ENCODE measurements at regions not wholly inside any gene's neighbourhood (a gene's known extent, or its start where the extent isn't known, plus 50 kb on each side); places are given as distances from the start of the nearest gene placed in this dataset.

DNA sequence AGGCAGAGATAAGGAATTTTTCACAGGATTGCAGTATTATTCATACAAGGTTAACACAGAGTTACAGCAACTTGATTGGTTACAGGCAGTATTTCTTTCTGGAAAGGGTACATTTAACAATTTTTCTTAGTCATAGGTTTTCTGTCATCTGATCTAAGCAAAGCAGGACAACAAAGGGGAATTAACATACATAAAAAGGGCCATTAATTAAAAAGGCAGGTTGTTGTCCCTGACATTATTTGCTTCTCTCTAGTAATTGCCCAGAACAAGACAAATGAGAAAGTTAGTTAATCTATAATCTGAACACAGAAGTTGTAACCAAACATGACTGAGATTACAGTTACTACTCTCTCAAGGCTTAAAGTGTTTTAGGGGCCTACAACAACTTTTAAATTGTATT is 291.4 kb upstream of the LRRTM4 start:
- DNase-seq (no peak), ATAC-seq (no peak)
- no peaks in the 10 kb centered on the region for H3K27me3 Mint-ChIP-seq
- H3K4me3 Mint-ChIP-seq: no peak overlapping the region
- no peaks in the 10 kb centered on the region for H3K36me3 Mint-ChIP-seq (ENCODE audit: low read depth)
- no peaks in the 10 kb centered on the region for H3K4me1 Mint-ChIP-seq
- H3K9me3 Mint-ChIP-seq (ENCODE audit: low read depth): peaks cover 14% of the 10 kb centered on the region
- ChIA-PET POLR2A (no interaction called here), CTCF (no interaction called here)
- H3K27ac Mint-ChIP-seq: no peak overlapping the region
- intact Hi-C loops (cut with DNase I, micrococcal nuclease): no loop called here

DNA sequence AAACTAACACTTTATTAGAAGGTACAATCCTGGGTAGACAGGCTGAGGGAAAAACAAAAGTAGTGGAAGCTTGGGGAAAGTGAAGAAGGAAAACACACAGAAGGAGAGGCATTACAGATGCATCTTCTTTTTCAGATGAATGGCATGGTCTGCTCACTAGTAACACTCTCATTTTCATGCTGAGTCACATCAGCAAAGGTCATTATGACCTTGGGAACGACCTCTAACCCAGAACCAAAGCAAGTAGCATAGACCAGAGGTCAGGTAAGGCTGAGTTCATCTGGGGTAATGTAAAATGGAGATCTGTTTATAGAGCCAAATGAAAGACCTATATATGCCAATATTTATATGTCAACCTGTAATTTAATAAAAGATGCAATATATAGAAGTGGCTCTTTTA is 294.4 kb upstream of the LRRTM4 start:
- CTCF ChIA-PET: no interaction called here
- Mint-ChIP-seq H3K27me3 (no peaks in the 10 kb centered on the region), H3K4me3 (no peak overlapping the region), H3K4me1 (no peaks in the 10 kb centered on the region), H3K9me3 (ENCODE audit: low read depth) (peaks cover 13% of the 10 kb centered on the region), H3K27ac (no peak overlapping the region), H3K36me3 (ENCODE audit: low read depth) (no peaks in the 10 kb centered on the region)
- no peak for DNase-seq
- intact Hi-C loops (cut with DNase I, micrococcal nuclease): no loop called here
- POLR2A ChIA-PET: interaction anchor here (0.6 kb wide), 1 partner anchor 1061 kb away, joined by 3 read pairs; no protein-coding TSS in a partner anchor
- no peak for ATAC-seq

DNA sequence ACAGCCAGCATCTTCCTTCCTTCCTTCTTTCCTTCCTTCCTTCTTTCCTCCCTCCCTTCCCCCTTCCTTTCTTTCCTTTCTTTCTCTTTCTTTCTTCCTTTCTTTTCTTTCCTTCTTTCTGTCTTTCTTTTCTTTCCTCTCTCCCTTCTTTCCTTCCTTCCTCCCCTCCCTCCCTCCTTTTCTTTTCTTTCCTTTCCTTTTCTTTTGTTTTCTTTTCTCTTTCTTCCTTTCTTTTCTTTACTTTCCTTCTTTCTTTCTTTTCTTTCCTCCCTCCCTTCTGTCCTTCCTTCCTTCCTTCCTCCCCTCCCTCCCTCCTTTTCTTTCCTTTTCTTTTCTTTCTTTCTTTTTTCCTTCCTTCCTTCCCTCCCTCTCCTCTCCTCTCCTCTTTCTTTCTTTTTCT is 296.0 kb upstream of the LRRTM4 start:
- H3K4me1 Mint-ChIP-seq: no peaks in the 10 kb centered on the region
- no peak overlapping the region for H3K27ac Mint-ChIP-seq
- no peak for DNase-seq
- ChIA-PET POLR2A (no interaction called here), CTCF (interaction anchor here (0.6 kb wide), 1 partner anchor 33 kb away, joined by 3 read pairs; no protein-coding TSS in a partner anchor)
- H3K27me3 Mint-ChIP-seq: no peaks in the 10 kb centered on the region
- H3K9me3 Mint-ChIP-seq (ENCODE audit: low read depth): peaks cover 10% of the 10 kb centered on the region
- no peaks in the 10 kb centered on the region for H3K36me3 Mint-ChIP-seq (ENCODE audit: low read depth)
- intact Hi-C loops (cut with DNase I, micrococcal nuclease): no loop called here
- ATAC-seq: no peak
- no peak overlapping the region for H3K4me3 Mint-ChIP-seq

DNA sequence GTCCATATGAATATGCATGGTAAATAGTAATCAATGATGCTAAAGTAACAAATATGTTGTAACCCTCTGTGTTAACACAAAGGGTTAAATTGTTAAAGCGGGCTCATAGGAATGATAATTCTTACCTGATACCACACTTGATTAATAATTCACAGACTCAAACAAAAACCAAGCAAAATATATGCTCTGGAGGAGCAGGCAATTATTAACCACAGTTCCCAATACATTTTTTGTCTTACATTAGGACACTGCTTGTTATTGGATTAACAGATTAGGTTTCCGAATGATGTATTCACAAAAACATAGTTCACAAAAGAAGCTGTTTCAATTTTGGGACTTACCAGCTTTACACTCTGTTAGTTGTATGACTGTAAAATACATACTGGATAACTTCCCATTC is 300.9 kb upstream of the LRRTM4 start:
- Mint-ChIP-seq H3K36me3 (ENCODE audit: low read depth) (no peaks in the 10 kb centered on the region), H3K4me1 (no peaks in the 10 kb centered on the region), H3K27me3 (no peaks in the 10 kb centered on the region), H3K27ac (no peak overlapping the region), H3K4me3 (no peak overlapping the region), H3K9me3 (ENCODE audit: low read depth) (peaks cover 25% of the 10 kb centered on the region)
- CTCF ChIA-PET: no interaction called here
- POLR2A ChIA-PET: no interaction called here
- DNase-seq: no peak
- intact Hi-C loops (cut with DNase I, micrococcal nuclease): no loop called here
- no peak for ATAC-seq

DNA sequence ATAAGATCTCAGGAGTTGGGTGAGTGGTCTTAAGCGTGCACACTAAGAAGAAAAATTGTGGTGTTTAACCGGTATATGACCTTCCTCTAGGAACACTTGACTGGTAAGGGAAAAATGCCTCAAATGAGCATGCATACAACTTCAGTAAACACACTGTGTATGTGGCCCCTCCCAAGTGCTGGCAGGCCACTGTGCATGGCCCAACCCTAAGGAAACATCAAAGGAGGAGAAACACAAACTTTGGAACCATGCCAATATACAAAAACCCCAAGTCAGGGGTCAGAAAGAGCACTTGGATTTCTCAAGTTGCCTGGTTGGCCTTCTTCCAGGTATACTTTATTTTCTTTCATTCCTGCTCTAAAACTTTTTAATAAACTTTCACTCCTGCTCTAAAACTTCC is 308.9 kb upstream of the LRRTM4 start:
- CTCF ChIA-PET: no interaction called here
- Mint-ChIP-seq H3K36me3 (ENCODE audit: low read depth) (no peaks in the 10 kb centered on the region), H3K4me1 (no peaks in the 10 kb centered on the region), H3K27me3 (no peaks in the 10 kb centered on the region), H3K27ac (no peak overlapping the region), H3K4me3 (no peak overlapping the region), H3K9me3 (ENCODE audit: low read depth) (peaks cover 35% of the 10 kb centered on the region)
- POLR2A ChIA-PET: no interaction called here
- intact Hi-C loops (cut with DNase I, micrococcal nuclease): no loop called here
- no peak for DNase-seq
- ATAC-seq: no peak

DNA sequence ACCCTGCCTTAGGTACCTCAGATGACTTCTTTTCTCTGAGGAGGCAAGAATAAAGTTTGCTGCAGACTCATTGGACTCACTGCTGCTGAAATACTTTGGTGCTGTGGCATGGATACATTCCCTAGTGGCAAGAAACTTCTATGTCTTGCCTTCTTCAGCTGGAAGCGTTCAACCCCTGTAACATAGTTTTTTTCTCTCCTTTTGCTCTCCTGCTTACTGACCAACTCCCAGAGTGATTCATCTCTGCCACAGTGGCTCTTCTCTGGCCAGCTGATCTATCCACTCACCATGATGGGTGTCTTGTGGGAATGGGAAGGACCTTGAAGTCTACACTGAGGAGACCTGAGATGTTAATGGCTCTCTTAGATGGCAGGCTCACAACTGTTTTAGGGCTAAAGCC is 309.3 kb upstream of the LRRTM4 start:
- intact Hi-C loops (cut with DNase I, micrococcal nuclease): no loop called here
- Mint-ChIP-seq H3K9me3 (ENCODE audit: low read depth) (peaks cover 37% of the 10 kb centered on the region), H3K4me1 (no peaks in the 10 kb centered on the region), H3K27me3 (no peaks in the 10 kb centered on the region), H3K4me3 (no peak overlapping the region), H3K36me3 (ENCODE audit: low read depth) (no peaks in the 10 kb centered on the region), H3K27ac (no peak overlapping the region)
- ChIA-PET CTCF (no interaction called here), POLR2A (no interaction called here)
- DNase-seq: no peak
- ATAC-seq: no peak

DNA sequence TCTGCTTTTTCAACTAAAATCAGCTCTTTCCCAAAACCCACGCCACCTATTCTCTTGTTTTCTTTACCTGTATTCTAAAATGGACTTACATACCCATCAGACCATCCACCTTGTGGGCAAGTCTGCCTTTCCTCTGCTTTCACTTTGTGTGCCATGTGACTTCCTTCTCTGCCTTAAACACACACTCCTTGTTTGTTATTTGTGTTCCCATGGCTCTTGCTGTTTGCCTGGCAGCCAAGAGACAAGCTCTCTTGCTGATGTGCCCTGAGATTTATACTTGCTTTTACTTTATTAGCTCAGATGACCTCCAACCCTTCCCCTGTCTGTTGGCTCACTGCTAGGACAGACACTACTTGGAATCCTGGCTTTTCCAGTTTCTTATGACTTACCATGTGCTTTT is 309.7 kb upstream of the LRRTM4 start:
- ChIA-PET CTCF (no interaction called here), POLR2A (no interaction called here)
- H3K4me1 Mint-ChIP-seq: no peaks in the 10 kb centered on the region
- peaks cover 33% of the 10 kb centered on the region for H3K9me3 Mint-ChIP-seq (ENCODE audit: low read depth)
- no peaks in the 10 kb centered on the region for H3K27me3 Mint-ChIP-seq
- intact Hi-C loops (cut with DNase I, micrococcal nuclease): no loop called here
- no peak overlapping the region for H3K27ac Mint-ChIP-seq
- H3K4me3 Mint-ChIP-seq: no peak overlapping the region
- H3K36me3 Mint-ChIP-seq (ENCODE audit: low read depth): no peaks in the 10 kb centered on the region
- ATAC-seq (no peak), DNase-seq (no peak)

DNA sequence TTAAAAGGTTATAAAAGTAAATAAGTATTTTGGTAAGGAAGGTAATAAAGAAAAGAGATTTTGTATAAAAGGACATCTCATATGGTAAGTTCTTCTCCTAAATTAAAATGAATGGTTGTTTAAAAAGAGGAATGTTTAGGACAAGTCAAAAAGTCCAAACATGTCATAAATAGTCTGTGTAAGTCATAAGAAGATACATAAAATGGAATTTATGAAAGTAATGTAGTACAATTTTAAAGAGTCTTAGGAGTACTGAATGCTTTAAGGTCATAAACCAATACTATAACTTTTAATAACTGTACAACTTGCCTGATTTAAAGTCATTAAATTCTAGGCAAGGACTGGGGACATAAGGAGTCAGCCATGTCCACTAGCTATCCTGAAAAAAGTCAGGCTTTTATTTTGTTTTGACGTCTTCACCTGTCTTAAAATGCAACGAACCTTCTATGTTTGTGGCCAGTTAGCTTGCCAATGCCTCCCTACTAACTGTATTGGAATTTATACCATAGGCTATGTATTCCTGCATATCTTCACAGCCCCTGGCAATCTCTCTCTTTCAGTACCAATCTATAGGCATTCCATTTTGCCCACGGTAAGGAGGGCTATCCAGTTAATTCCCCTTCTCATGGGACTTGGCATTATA is 312.3 kb upstream of the LRRTM4 start:
- POLR2A ChIA-PET: no interaction called here
- H3K36me3 Mint-ChIP-seq (ENCODE audit: low read depth): no peaks in the 10 kb centered on the region
- ATAC-seq: no peak

DNA sequence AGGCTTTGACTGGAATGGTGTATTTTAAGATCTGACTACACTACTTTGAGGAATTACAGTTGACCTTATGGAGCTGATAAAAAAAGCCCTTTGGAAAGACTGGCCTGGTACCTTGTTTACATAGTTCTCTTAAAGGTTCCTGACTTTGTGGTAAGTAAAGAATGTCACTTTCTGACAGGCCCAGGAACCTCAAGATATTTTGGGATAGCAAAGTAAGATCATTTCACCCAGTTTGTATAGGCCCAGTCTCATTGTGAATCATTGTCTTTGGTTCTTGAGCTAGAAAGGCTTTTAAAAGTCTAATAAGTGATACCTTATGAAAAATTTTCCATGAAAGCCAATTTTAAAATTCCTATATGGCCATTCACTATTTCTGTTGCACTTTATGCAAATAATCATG is 316.3 kb upstream of the LRRTM4 start:
- intact Hi-C loops (cut with DNase I, micrococcal nuclease): no loop called here
- Mint-ChIP-seq H3K36me3 (ENCODE audit: low read depth) (no peaks in the 10 kb centered on the region), H3K27ac (no peak overlapping the region), H3K9me3 (ENCODE audit: low read depth) (peaks cover 16% of the 10 kb centered on the region), H3K27me3 (no peaks in the 10 kb centered on the region), H3K4me3 (no peak overlapping the region), H3K4me1 (no peaks in the 10 kb centered on the region)
- DNase-seq (no peak), ATAC-seq (no peak)
- CTCF ChIA-PET: interaction anchor here (0.7 kb wide), 1 partner anchor 26 kb away, joined by 3 read pairs; no protein-coding TSS in a partner anchor
- POLR2A ChIA-PET: interaction anchor here (0.7 kb wide), 1 partner anchor 1078 kb away, joined by 3 read pairs; no protein-coding TSS in a partner anchor

More for the DNA sequence above, 312.3 kb upstream of the LRRTM4 start:
- H3K9me3 Mint-ChIP-seq (ENCODE audit: low read depth): peaks cover 24% of the 10 kb centered on the region
- no peak overlapping the region for H3K4me3 Mint-ChIP-seq
- CTCF ChIA-PET: no interaction called here
- no peaks in the 10 kb centered on the region for H3K27me3 Mint-ChIP-seq
- intact Hi-C loops (cut with DNase I, micrococcal nuclease): no loop called here
- no peak for DNase-seq
- no peaks in the 10 kb centered on the region for H3K4me1 Mint-ChIP-seq
- no peak overlapping the region for H3K27ac Mint-ChIP-seq

DNA sequence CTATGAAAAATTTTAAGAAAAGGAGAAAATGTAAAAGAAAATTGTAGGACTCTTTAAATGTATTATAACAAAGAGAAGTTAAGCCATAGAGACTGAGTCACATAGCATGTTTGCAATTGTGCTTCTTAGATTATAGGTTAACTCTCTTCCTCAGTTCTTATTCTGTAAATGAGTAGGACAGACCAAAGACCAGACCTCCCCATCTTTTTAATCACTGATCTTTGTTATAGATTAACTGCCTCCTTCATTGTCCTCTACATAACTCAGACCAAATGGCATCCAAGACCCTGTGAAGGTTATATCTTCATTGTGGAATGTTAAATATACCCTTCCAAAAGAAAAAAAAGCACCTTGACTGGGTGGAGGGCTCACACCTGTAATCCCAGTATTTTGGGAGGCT is 316.9 kb upstream of the LRRTM4 start:
- H3K27ac Mint-ChIP-seq: no peak overlapping the region
- ChIA-PET CTCF (no interaction called here), POLR2A (no interaction called here)
- no peaks in the 10 kb centered on the region for H3K27me3 Mint-ChIP-seq
- no peak overlapping the region for H3K4me3 Mint-ChIP-seq
- peaks cover 14% of the 10 kb centered on the region for H3K9me3 Mint-ChIP-seq (ENCODE audit: low read depth)
- ATAC-seq (no peak), DNase-seq (no peak)
- intact Hi-C loops (cut with DNase I, micrococcal nuclease): no loop called here
- H3K4me1 Mint-ChIP-seq: no peaks in the 10 kb centered on the region
- no peaks in the 10 kb centered on the region for H3K36me3 Mint-ChIP-seq (ENCODE audit: low read depth)

DNA sequence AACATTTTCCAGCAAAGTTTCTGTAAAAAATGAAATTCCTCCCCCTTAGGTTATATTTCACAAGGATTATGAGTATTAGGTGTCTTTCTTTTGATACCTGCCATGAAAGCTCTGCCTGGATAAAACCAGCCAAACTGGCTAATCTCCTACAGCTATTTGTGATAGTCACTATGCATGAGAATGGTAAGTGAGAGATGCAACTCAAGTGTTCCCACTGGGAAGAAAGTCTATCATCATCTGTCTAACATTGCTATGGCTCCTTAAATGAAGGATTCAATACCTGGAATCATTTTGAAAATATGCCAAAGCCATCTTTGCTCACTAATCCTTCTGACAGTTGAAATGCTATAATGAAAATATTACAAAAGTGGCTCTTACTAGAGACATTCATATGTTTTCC is 339.9 kb upstream of the LRRTM4 start:
- peaks cover 6% of the 10 kb centered on the region for H3K9me3 Mint-ChIP-seq (ENCODE audit: low read depth)
- H3K36me3 Mint-ChIP-seq (ENCODE audit: low read depth): no peaks in the 10 kb centered on the region
- H3K4me3 Mint-ChIP-seq: no peak overlapping the region
- H3K4me1 Mint-ChIP-seq: no peaks in the 10 kb centered on the region
- POLR2A ChIA-PET: no interaction called here
- ATAC-seq (no peak), DNase-seq (no peak)
- no peaks in the 10 kb centered on the region for H3K27me3 Mint-ChIP-seq
- no peak overlapping the region for H3K27ac Mint-ChIP-seq
- intact Hi-C loops (cut with DNase I, micrococcal nuclease): no loop called here
- CTCF ChIA-PET: no interaction called here

DNA sequence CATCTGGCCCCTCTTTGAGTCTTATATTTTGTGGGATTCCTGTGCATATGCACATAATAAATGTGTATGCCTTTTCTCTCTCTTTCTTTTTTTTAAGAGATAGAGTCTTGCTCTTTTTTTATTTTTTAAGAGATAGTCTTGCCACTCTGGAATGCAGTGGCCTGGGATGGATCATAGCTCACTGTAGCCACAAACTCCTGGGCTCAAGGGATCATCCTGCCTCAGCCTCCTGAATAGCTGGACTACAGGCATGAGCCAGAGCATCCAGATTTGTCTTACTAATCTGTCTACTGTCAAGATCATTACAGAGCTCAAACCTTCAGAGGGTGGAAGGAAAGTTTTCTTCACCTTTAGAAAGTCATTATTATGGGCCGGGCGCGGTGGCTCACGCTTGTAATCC is 342.2 kb upstream of the LRRTM4 start:
- Mint-ChIP-seq H3K27ac (no peak overlapping the region), H3K27me3 (no peaks in the 10 kb centered on the region), H3K4me1 (no peaks in the 10 kb centered on the region), H3K36me3 (ENCODE audit: low read depth) (no peaks in the 10 kb centered on the region), H3K9me3 (ENCODE audit: low read depth) (peaks cover 6% of the 10 kb centered on the region), H3K4me3 (no peak overlapping the region)
- intact Hi-C loops (cut with DNase I, micrococcal nuclease): no loop called here
- ChIA-PET POLR2A (no interaction called here), CTCF (interaction anchor here (0.6 kb wide), 1 partner anchor 26 kb away, joined by 3 read pairs; no protein-coding TSS in a partner anchor)
- no peak for ATAC-seq
- no peak for DNase-seq

DNA sequence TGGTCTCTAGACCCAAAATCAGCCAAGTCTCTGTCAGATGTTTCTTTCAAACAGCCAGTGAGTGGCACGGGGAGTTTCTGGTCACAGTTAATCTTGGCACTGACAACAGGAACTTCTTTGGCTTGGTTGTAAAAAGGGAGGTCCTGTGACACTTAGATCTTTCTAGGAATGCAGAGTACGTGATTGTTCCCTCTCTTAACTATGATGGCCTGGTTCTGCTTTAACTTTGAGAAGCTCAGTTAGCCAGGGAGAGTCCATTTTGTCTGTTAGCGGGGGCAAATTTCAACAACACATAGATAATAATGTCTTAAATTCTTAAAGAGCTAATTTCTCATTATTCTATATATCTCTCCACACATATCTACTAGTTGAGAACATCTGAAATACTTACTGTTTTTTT is 344.5 kb upstream of the LRRTM4 start:
- no peak for DNase-seq
- ATAC-seq: no peak
- H3K9me3 Mint-ChIP-seq (ENCODE audit: low read depth): peaks cover 4% of the 10 kb centered on the region
- no peak overlapping the region for H3K4me3 Mint-ChIP-seq
- H3K27ac Mint-ChIP-seq: no peak overlapping the region
- ChIA-PET CTCF (interaction anchor here (0.7 kb wide), 1 partner anchor 553 kb away, joined by 3 read pairs; no protein-coding TSS in a partner anchor), POLR2A (no interaction called here)
- H3K27me3 Mint-ChIP-seq: no peaks in the 10 kb centered on the region
- H3K4me1 Mint-ChIP-seq: no peaks in the 10 kb centered on the region
- no peaks in the 10 kb centered on the region for H3K36me3 Mint-ChIP-seq (ENCODE audit: low read depth)
- intact Hi-C loops (cut with DNase I, micrococcal nuclease): no loop called here

Data from activated CD4-positive, alpha-beta T cell treated with anti-CD3 and anti-CD28 coated beads for 36 hours (primary cell).